ENCODE measurements at regions not wholly inside any gene's neighbourhood (a gene's known extent, or its start where the extent isn't known, plus 50 kb on each side); places are given as distances from the start of the nearest gene placed in this dataset.

DNA sequence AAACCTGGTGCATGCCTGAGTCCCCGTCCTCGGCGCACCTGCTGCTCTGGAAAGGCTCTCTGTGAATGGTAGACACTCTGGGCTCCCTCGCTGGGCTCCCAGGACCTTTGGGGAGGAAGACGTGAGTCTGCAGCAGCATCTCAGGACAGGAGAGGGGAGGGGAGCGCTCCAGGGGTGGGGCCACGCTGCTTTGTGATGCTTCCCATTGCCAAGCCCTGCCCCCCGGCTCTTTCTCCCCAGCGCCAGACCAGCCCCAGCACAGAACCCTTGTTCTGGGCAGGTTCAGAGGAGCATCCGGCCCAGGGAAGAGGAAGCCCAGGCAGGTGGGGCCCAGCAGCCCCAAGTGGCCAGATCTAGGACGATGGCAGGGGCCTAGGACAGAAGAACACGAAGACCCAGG is 111.2 kb downstream of the BRD1 start:
- TF ChIP-seq, protein P1, sequence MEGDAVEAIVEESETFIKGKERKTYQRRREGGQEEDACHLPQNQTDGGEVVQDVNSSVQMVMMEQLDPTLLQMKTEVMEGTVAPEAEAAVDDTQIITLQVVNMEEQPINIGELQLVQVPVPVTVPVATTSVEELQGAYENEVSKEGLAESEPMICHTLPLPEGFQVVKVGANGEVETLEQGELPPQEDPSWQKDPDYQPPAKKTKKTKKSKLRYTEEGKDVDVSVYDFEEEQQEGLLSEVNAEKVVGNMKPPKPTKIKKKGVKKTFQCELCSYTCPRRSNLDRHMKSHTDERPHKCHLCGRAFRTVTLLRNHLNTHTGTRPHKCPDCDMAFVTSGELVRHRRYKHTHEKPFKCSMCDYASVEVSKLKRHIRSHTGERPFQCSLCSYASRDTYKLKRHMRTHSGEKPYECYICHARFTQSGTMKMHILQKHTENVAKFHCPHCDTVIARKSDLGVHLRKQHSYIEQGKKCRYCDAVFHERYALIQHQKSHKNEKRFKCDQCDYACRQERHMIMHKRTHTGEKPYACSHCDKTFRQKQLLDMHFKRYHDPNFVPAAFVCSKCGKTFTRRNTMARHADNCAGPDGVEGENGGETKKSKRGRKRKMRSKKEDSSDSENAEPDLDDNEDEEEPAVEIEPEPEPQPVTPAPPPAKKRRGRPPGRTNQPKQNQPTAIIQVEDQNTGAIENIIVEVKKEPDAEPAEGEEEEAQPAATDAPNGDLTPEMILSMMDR (conservative IDR thresholded peaks at IDR 0.05; ENCODE audit: low read depth, low read length): no peak
- no peak for TF ChIP-seq EZH2 (IDR thresholded peaks at IDR 0.05; ENCODE audit: low read length, unreplicated experiment)

All from PC-3 (cell line).